ENCODE measurements at regions not wholly inside any gene's neighbourhood (a gene's known extent, or its start where the extent isn't known, plus 50 kb on each side); places are given as distances from the start of the nearest gene placed in this dataset.
"Not testable (repeated sequence)": the region's sequence is repeated elsewhere in the genome, so short reads cannot be mapped to it uniquely, and the experiment has no call there.

DNA sequence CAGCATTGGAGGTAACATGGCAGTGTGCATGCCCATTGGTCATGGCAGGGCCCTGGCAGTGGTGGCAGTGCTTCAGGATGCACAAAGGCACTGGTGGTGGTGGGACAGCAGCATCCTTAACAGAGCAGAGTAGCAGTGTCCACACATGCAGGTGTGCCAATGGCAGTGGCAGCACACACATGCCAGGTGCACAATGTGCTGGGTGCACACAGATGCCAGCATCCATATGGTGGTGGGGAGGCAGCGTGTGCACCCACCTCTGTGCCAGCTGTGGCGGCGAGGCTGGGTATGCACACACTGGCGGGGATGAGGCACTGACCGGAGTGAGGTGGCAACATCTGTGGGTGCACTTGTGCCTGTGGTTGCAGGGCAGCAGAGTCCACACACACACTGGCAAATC, 150.6 kb downstream of the SI start:
- DNase-seq (ENCODE audit: low read depth in 2 of 2) = no peak

DNA sequence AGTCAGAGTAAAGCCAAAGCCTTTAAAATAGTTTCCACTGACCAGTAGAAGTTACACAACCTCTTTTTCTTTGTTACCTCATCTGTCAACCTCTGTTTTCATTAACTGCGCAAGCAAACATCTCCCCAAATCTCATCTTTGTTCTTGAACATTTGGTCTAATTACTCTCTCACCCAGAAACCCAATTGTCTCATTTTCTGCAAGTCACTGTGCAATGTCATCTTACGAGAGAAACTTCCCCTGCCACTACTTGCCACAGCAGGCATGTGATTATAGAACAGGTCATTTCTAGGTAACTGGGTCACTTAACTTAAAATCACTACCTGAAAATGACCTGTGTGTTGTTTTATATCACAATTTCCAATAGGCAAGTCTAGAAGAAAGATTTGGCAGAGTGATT, 159.4 kb downstream of the SI start:
- no peak for DNase-seq (ENCODE audit: low read depth in 2 of 2)

DNA sequence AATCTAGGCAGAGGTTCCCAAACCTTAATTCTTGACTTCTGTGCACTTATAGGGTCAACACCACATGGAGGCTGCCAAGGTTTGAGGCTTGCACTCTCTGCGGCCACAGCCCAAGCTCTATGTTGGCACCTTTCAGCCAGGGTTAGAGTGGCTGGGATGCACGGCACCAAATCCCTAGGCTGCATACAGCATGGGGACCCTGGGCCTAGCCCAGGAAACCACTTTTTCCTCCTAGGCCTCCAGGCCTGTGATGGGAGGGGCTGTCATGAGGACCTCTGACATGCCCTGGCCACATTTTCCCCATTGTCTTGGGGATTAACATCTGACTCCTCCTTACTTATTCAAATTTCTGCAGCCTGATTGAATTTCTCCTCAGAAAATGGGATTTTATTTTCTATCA, 165.4 kb downstream of the SI start:
- no peak for DNase-seq (ENCODE audit: low read depth in 2 of 2)

DNA sequence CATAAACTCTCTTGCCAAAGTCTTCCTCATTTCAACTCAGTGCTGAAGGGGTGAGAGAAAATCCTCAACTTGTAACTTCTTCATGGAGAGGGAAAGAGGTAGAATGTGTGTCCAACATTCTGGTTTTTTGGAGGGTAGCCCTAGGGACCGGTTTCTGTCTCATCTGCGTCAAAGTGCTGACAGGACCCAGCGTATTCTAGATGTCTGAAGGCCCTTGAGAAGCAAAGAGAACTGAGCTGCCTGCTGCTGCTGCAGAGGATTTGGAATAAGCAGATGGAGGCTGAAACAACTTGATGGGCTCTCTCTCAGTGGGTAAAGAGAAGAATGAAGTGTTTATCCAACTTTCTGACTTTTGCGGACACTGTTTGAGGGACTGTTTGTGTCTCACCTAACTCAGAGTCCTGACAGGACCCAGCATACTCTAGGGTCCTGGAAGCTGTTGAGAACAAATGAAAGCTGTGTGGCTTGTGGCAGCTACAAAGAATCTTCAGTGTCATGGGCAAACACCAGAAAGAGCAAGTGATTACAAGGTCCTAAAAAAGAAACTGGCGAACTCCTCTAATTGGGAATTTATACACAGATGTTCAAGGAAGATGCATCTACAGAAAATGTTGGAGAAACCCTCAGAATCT, 174.4 kb downstream of the SI start:
- DNase-seq (ENCODE audit: low read depth in 2 of 2) = no peak

DNA sequence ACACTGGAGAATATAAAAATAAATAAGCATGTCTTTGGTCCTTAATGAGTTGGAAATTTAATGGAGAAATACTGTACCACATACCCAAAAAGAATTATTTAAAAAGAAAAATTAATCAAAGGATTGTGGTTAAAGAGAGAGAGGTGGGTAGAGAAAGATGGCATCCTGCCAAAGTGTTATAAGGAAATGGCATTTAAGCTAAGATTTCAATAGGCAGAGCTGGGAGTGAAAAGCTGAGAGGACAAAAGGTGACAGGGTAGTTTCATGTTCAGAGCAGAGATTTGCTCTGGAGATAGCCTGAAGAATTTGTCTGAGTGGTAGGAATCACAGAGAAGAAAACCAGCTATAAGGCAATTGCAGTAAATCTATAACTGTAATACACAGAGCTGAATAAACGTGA, 181.0 kb downstream of the SI start:
- DNase-seq (ENCODE audit: low read depth in 2 of 2) = no peak

DNA sequence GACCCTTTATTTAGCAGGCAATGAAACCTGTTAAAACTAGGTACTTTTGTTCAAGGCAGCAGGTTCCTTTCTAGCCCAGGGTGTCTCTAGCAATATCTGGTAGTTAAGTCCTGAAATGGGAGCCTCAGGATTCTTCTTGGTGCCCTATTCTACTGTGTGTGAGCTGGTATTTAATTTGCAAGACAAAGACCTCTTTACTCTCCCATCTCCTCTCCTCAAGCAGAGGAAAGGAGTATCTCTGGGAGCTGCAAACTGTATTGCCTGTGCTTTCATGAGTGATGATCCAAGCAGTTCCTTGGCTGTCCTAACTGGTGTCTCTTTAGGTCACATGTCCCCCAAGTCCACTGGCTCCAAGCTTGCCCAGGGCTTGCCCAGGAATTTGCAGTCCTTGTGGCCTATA, 188.2 kb downstream of the SI start:
- no peak for DNase-seq (ENCODE audit: low read depth in 2 of 2)

DNA sequence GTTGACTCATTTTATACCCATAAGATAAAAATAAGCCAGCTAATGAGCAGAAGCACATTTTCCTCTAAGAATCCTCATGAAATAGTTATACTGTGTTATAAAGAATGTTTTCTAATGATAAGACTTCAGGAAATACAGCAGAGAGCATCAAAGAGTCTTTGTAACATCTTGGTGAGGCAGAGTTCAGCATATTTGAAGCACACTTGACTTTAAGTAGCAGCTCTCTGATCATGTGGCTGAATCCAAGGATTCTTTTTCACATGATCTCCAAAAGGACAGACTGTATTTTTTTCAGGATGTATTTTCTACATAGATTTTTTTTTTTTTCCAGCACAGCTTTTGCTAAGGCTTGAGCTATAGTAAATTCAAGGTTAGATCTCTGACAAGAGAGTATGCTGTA, 195.1 kb downstream of the SI start:
- no peak for DNase-seq (ENCODE audit: low read depth in 2 of 2)

DNA sequence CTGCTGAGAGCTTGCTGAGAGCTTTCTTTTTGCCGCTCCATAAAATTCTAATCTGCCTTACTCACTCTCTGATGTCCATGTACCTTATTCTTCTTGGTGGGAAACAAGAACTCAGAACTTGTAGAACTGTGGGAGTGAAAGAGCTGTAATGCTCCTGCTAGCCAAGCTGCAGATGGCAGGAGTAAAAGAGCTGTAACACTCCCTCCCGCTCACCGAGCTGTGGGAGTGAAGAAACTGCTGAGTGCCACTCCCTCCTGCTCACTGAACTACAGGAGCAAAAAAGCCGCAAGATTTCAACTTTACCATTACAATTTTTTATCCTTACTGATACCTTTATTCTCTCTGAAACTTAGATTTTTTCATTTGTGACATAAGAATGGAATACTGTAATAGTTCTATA, 199.1 kb downstream of the SI start:
- no peak for DNase-seq (ENCODE audit: low read depth in 2 of 2)

DNA sequence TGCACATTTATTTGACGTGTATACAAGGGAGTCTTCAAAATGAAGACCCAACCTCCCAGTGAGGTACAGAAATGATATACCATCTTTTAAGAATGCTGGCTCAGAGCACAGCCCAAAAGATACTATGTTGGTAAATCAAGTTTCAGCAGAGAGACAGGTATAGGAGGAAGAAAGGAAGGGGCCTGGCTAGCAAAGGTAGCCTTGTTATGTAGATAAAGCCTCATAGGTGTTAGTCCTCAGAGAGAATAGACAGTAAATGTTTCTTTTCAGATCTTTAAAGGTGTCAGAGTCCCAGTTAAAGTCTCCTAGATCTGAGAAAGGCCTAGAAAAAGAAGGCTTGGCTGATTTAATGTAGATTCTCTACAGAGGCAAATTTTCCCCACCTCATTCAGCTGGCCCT, 213.8 kb downstream of the SI start:
- no peak for DNase-seq (ENCODE audit: low read depth in 2 of 2)

DNA sequence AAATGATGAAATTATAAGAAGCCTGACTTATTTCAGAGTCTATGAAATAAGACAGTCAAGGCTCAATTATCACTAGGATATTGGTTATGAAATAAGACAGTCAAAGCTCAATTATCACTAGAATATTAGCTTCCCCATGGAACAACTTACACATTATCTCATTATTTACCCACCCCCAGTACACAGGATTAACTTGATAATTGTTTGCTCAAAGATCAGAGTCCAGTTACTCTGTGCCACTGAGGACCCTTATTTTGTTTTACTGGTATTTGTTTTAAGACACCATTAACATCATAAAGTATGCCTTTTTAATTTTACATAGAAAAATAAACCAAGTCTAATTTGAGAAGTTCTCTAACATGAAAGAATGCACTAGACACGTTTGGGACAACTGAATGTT, 225.4 kb downstream of the SI start:
- DNase-seq (ENCODE audit: low read depth in 2 of 2) = no peak

DNA sequence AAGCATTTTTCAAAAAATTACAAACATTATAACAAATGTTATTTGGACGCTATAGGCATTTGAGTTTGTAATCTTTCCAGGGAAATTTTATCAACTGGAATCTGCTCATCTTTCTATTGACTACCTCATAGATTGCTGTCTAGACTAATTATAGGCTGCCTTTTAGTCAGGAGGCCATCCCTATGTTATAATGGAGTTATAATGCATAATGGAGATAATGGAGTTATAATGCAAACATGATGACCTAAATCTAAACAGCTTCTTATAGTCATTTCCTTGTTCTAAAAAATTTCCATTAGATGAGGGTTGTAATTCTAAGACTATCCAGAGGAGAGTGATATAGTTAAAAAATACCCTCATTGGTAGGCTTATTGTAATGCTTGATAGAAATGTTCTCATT, 226.4 kb downstream of the SI start:
- no peak for DNase-seq (ENCODE audit: low read depth in 2 of 2)

DNA sequence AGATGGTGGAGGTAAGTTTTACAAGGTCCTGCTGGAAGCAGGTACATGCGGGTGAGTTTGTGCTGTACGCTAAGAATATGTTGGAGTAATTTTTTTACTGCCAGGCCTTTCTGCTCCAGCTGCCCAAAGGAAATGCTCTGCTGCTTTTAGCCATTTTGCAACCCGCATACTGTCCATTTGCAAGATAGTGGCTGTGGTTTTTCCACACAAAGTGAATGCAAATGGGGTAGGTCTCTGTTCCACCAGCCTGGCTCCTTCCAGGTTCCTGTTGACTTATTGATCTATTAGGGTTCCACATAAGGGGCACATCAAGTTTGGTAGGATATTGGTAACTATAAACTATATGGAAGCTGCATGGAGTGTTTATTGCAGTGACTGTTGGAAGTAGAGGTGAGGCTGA, 227.1 kb downstream of the SI start:
- no peak for DNase-seq (ENCODE audit: low read depth in 2 of 2)

DNA sequence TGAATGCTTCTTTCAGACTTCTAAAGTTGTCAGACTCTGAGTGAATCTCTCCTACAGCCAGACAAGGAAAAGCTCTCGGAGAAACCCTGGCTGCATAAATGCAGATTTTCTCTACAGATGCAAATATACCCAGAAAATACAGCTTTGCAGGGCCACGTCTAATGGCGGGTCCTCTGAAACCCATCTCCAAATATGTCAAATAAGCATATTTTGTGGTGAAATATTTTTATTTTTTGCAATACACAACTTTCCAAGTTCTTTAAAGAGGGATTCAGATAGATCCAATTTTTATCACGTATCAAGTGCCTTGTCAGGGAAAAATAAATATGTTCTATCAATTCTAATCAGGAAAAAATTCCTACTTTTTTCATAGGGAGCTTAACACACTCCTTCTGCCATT, 229.4 kb downstream of the SI start:
- DNase-seq (ENCODE audit: low read depth in 2 of 2) = no peak

DNA sequence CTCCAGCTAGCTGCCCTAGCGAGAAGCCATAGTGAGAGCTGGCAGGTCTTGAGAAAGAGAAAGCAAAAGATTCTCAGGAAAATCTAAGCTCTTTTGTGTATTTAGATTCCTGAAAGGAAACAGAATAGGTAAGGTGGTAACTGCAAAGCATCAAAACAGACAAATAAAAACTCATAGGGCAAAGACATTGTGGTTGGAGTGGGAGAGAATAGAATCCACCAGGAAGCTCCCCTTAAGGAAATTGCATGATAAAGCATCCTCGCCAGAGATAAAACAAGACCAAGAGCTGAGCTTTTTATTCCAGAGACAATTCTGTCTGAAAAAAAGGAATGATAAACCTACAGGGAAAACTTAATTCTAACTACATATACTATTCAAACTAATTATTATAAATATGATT, 232.6 kb downstream of the SI start:
- no peak for DNase-seq (ENCODE audit: low read depth in 2 of 2)

DNA sequence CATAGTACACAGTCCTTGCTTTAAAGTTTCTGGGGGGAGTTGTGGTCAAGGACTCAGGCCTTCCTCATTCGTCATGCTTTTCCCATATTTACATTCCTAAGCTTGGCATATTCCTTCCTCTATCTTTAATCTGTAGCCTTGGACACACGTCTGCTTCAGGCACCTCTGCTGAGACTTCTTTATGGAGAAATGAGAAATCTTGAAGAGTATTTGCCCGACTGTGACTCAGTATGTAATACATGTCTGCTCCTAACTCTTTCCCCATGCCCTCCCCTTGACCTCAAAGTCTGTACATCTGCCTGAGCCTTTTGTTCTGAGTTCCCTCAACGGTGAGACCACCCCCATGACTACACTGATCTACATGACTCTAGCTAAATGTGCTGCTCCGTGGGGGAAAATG, 246.1 kb downstream of the SI start:
- no peak for DNase-seq (ENCODE audit: low read depth in 2 of 2)

DNA sequence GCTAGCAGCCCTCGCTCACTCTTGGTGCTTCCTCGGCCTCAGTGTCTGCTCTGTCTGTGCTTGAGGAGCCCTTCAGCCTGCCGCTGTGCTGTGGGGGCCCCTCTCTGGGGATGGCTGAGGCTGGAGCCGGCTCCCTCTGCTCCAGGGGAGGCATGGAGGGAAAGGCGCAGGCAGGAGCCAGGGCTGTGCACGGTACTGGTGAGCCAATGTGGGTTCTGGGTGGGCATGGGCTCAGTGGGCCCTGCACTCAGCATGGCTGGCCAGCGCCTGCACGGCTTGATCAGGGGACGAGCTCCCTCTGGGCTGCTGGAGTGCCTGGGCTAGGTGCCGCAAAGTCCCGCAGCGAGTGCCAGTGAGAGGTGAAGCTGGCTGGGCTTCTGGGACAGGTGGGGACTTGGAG, 260.0 kb downstream of the SI start:
- DNase-seq (ENCODE audit: low read depth in 2 of 2) = no peak

DNA sequence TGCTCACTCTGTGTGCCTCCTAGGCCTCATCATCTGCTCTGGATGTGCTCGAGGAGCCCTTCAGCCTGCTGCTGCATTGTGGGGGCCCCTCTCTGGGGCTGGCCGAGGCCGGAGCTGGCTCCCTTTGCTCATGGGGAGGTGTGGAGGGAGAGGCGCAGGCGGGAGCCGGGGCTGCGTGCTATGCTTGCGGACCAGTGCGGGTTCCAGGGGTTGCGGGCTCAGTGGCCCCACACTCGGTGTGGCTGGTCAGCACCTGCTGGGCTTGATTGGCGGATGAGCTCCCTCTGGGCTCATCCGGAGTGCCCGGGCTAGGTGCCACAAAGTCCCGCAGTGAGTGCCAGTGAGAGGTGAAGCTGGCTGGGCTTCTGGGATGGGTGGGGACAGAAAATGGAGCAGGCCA, 264.2 kb downstream of the SI start:
- no peak for DNase-seq (ENCODE audit: low read depth in 2 of 2)

DNA sequence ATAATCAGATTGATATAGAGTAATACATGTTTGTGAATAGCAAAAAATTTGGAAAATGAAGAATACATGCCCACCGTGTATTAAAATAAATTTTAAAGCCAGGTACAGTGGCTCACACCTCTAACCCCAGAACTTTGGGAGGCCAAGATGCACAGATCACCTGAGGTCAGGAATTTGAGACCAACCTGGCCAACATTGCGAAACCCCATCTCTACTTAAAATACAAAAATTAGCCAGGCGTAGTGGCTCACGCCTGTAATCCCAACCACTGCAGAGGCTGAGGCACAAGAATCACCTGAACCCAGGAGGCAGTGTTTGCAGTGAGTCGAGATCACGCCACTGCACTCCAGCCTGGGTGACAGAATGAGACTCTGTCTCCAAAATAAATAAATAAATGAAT, 266.3 kb downstream of the SI start:
- no peak for DNase-seq (ENCODE audit: low read depth in 2 of 2)

DNA sequence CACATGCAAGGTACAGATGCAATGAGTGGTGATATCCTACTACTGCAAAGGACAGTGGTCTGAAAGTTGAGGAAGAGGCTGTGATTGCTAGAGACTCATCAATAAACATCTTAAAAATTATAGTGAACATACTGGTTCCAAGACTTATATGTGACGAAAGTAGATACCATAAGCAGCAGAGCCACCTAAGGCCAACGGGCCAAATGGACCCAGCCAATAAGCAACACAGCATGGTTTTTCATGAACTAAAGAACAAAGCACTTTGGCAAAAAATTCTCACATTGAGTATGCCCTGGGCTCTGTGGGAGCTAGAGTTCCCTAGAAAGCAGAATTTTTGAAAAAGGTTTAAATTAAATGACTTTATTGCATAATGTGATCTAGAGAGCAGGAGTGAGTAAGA, 272.1 kb downstream of the SI start:
- DNase-seq (ENCODE audit: low read depth in 2 of 2) = no peak

DNA sequence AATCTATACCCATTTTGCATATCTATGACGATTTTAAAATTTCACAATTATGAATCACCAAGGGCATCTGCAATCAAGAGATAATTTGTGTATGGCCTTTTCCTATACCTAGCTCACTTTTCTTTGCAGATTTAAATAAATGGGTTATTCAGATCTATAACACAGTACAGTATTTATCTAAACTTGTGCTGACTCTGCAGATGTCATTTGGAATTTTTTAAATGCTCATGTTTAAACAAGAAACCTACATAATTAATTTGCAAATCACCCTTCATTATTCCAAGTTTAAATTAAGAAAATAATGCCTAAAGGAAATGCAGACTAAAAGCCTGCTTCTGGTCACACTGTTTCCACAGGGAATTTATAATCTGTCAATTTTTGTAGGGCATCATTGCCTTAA, 284.2 kb downstream of the SI start:
- no peak for DNase-seq (ENCODE audit: low read depth in 2 of 2)

DNA sequence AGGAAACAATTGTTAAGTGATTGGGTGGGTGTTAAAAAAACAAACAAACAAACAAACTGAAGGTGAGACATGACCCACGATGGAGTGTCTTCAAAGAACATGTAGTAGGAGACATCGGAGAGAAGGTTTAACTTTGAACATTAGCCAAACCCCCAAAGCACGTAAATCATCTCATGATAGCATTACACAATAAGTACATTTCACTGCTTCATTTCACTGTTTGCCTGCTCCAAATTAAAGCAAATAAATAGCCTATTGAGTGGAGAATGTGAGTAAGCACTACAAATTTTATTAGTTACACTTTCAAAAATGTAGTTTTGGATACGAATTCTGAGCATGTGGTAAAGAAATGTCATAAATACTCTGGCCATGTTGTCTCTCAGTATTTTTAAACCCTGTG, 287.0 kb downstream of the SI start:
- DNase-seq (ENCODE audit: low read depth in 2 of 2) = no peak

DNA sequence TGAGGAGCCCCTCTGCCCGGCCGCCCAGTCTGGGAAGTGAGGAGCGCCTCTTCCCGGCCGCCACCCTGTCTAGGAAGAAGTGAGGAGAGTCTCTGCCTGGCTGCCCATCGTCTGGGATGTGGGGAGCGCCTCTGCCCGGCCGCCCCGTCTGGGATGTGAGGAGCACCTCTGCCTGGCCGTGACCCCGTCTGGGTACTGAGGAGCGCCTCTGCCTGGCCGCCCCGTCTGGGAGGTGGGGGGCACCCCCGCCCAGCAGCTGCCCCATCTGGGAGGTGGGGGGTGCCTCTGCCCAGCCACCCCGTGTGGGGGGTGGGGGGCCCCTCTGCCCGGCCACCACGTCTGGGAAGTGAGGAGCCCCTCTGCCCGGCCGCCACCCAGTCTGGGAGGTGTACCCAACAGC, 293.9 kb downstream of the SI start:
- DNase-seq (ENCODE audit: low read depth in 2 of 2) = not testable (repeated sequence)

DNA sequence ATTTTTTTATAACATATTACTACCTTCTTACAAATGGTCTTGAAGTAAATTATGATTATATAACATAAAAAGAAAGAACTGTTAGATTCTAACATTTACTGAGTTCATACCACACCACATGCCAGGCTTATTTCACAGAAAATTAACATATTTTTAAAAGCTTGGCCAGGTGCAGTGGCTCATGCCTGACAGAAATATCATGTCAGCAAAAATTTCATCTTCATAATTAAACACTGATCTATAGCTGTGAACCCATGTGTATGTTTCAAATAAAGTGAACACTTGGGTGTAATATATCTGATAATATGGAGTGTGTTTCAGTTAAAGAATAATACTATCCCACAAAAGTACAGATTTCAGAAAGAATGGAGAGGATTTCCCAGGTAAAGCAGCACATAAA, 296.5 kb downstream of the SI start:
- DNase-seq (ENCODE audit: low read depth in 2 of 2) = no peak

DNA sequence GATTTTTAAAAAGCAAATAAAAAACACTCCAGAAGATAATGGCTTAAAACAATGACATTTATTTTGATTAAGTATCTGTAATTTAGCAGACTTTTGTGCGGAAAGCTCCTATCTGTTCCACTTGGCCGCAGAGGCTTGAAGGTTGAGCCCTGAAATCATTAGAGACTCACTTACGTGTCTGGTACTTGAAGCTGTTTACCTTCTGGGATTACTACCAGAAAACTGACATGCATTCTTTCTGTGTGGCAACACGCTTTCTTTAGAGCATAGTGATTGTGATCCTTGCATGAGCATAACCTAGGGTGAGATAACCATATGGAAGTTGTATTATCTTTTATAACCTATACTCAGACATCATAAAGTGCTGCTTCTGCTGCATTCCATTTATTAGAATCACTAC, 298.5 kb downstream of the SI start:
- no peak for DNase-seq (ENCODE audit: low read depth in 2 of 2)

DNA sequence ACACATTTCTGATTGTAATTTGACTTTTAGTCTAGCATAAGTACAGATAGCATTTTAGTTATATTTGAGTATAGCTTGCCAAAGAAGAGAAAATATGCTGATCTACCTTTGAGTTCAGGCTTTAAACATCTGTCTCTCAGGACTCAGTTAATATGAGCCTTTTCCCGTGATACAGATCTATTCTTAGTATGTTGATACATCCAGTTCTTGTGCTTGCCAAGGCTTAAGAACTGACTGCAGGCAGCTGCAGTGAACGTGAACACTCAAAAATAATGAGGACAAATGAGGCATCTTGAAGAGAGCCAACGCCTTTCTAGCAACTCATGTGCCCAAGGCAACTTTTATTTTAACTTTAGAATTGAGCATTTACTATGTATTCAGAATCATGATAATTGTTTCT, 325.5 kb downstream of the SI start:
- DNase-seq (ENCODE audit: low read depth in 2 of 2) = no peak

Data from stimulated activated CD4-positive, alpha-beta T cell treated with anti-CD3 and anti-CD28 coated beads, Interleukin-15, amount 100 ng/mL, for 48 hours (primary cell).